Type B pancreatic cell (in vitro differentiated cells): ENCODE measurements at regions not wholly inside any gene's neighbourhood (a gene's known extent, or its start where the extent isn't known, plus 50 kb on each side); places are given as distances from the start of the nearest gene placed in this dataset.

Experiments
- DNase-seq: peaks from one replicate; pipeline ENCODE4 v3.0.0; 2021; ENCODE audit warnings: mixed read lengths; ENCODE audit not compliant: unreplicated experiment; ENCODE audit errors: extremely low spot score
- H3K27ac Mint-ChIP-seq: 2 replicates; pipeline ENCODE4 v1.8.0; 2021; ENCODE audit warnings: mild to moderate bottlenecking, mixed read lengths
- H3K27me3 Mint-ChIP-seq: 2 replicates; pipeline ENCODE4 v1.8.0; 2021; ENCODE audit warnings: mixed read lengths
- H3K36me3 Mint-ChIP-seq: 2 replicates; pipeline ENCODE4 v1.8.0; 2021; ENCODE audit warnings: mixed read lengths
- H3K4me1 Mint-ChIP-seq: one replicate; pipeline ENCODE4 v1.8.0; 2021; ENCODE audit warnings: mixed read lengths; ENCODE audit not compliant: unreplicated experiment
- H3K4me3 Mint-ChIP-seq: 2 replicates; pipeline ENCODE4 v1.8.0; 2021; ENCODE audit warnings: mild to moderate bottlenecking, mixed read lengths
- H3K9me3 Mint-ChIP-seq: 2 replicates; pipeline ENCODE4 v1.8.0; 2021; ENCODE audit warnings: mixed read lengths
- TF ChIP-seq, protein P1 (sequence below): fragments of 200-600 bp; sonication (generic); conservative IDR thresholded peaks from 2 replicates; pipeline ENCODE4 v1.5.0; 2021; ENCODE audit warnings: antibody characterized with exemption, mild to moderate bottlenecking

DNA sequence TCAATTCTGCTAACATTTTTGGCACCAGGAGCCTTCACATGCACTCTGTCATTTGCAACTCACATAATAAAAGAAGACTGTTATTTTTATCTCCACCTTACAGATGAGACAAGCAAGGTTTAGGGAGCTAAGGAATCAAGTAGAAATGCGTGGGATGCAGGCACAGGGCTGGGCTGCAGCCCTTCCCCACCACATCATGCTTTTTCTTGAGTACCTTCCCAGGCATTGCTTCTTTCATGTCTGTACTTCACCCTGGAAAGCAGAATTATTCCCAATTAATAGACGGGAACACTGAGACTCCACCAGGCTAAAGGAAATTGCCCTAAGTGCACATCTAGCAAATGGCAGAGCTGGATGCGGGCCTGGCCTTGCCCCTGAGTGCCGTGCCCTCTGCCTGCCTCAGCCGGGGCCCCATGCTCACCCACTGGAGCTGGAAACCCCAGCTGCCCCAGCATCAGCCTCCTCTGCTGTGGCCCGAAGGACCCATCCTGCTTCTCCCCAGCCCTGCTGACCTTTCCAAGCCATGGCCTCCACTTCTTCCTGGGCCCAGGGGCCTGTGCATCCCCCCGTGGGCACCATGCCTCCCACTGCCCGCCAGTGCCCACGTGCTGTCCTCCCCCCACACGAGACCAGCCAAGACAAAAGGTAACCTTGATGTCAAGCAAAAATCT, 257.5 kb downstream of the TOMM20 start:
- no peak overlapping the region for H3K4me3 Mint-ChIP-seq
- DNase-seq = no peak
- no peaks in the 10 kb centered on the region for H3K27me3 Mint-ChIP-seq
- H3K27ac Mint-ChIP-seq = no peak overlapping the region
- no peaks in the 10 kb centered on the region for H3K9me3 Mint-ChIP-seq
- TF ChIP-seq, protein P1, sequence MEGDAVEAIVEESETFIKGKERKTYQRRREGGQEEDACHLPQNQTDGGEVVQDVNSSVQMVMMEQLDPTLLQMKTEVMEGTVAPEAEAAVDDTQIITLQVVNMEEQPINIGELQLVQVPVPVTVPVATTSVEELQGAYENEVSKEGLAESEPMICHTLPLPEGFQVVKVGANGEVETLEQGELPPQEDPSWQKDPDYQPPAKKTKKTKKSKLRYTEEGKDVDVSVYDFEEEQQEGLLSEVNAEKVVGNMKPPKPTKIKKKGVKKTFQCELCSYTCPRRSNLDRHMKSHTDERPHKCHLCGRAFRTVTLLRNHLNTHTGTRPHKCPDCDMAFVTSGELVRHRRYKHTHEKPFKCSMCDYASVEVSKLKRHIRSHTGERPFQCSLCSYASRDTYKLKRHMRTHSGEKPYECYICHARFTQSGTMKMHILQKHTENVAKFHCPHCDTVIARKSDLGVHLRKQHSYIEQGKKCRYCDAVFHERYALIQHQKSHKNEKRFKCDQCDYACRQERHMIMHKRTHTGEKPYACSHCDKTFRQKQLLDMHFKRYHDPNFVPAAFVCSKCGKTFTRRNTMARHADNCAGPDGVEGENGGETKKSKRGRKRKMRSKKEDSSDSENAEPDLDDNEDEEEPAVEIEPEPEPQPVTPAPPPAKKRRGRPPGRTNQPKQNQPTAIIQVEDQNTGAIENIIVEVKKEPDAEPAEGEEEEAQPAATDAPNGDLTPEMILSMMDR = no peak
- H3K36me3 Mint-ChIP-seq = no peaks in the 10 kb centered on the region
- peaks cover 50% of the 10 kb centered on the region for H3K4me1 Mint-ChIP-seq

DNA sequence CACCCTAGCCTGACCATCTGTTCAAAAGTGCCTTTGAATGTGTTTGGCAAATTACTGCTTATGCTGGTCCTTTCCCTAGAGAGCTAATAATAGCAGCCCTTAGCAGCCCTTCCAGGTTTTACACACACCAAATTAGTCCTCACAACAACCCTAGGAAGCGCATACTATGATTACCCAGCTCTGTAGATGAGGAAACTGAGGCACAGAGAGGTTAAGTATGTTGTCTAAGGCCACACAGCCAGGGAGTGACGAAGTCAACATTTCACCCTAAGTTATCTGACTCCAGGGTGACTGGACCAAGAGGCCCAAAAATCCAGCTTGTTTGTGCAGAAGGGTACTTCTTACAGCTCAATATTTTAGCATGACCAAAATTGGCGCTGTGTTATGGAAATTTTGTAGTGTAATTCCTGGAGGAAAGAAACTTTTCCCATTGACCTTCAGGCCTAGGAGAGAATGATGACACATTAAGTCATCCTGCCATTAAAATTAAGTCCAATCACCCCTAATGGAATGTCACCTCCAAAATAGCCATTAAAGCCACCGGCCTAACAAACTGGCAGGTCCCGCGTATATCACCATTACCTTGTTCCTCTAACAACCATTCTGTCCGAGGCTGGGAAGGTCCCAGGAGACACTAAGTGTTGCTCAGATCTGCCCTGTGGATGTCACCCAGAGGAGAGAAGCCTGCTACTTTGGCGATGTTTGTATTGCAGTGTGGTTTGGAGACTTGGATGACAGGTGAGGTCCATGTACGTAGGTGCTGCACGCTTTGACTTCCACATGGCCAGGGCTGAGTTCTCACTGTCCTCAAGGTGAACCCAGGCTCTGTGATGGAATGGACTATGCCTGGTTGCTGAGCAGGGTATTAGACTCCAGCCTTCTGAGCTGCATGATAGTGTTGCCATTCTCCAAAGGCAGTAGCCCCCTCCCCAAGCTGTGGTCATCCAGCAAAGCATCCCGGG, 258.3 kb downstream of the TOMM20 start:
- no peaks in the 10 kb centered on the region for H3K36me3 Mint-ChIP-seq
- H3K27ac Mint-ChIP-seq = no peak overlapping the region
- no peaks in the 10 kb centered on the region for H3K27me3 Mint-ChIP-seq
- H3K4me3 Mint-ChIP-seq = no peak overlapping the region
- H3K4me1 Mint-ChIP-seq = peaks cover 44% of the 10 kb centered on the region
- no peak for DNase-seq
- no peaks in the 10 kb centered on the region for H3K9me3 Mint-ChIP-seq
- TF ChIP-seq, protein P1 = no peak

DNA sequence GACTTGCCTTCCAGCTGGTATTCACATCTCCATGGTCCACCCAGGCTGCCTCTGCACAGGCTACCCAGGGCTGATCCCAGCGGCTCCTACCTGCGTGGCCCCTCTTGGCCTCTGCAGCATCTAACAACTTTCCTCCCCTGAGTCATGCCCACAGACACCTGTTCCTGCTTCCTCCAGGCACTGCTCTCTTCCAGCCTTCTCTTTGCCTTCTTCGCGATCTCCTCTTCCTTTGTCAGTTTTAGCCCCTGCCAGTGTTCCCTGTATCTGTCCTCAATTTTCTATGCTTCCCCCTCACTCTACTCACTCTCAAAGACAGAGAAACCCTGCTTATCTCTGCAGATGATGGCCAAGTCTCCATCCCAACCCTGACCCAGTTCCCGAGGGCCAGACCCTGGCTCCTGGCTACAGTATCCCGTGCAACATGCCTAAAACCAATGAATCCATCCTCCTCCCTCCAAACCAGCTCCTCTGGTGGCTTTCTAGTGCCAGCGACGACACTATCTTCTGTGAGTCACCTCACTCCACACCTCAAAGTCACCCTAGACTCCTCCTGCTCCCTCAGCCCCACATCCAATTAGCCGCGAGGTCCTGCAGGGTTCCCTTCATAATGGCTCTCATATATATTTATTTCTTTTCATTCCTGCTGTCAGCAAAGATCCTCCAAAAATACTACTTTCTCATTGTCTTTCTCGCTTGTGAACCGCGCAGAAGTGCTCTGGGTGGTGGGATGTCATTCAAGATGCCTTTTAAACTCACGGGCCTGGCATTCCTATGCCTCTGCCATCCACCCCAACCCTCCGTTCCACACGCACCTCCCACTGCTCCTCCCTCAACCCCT, 259.2 kb downstream of the TOMM20 start:
- Mint-ChIP-seq H3K9me3 (no peaks in the 10 kb centered on the region), H3K27ac (no peak overlapping the region), H3K4me3 (no peak overlapping the region), H3K36me3 (no peaks in the 10 kb centered on the region), H3K27me3 (no peaks in the 10 kb centered on the region), H3K4me1 (peaks cover 38% of the 10 kb centered on the region)
- DNase-seq = no peak
- TF ChIP-seq, protein P1 = no peak

DNA sequence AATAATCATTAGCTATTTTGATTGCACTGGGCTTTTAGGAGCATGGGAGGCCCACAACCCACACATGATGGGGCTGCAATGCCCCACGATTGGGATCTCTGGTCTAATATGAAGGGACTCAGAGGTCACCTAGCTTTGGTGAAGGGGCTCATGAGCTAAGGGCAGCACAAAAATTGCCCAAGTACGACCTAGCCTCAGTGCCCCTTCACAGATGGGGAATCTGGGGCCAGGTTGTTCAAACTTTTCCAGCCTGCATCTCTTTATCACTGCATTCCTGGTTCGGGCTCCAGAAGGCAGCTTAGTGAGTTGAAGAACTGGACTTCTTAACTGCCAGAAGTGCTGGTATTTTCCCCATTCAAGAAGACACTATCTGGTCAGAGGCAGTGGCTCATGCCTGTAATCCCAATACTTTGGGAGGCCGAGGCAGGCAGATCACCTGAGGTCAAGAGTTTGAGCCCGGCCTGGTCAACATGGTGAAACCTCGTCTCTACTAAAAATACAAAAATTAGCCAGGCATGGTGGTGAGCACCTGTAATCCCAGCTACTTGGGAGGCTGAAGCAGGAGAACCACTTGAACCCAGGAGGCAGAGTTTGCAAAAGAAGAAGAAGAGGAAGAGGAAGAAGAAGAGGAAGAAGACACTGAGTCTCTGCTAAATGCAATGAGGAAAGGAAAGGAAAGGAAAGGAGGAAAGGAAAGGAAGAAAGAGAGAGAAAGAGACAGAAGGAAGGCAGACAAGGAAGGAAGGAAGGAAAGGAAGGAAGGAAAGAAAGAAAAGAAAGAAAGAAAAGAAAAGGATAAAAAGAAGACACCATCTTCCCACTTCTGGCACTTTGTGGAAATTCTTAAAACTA, 258.5 kb upstream of the IRF2BP2 start:
- Mint-ChIP-seq H3K4me1 (peaks cover 37% of the 10 kb centered on the region), H3K27ac (no peak overlapping the region), H3K9me3 (no peaks in the 10 kb centered on the region), H3K27me3 (no peaks in the 10 kb centered on the region), H3K4me3 (no peak overlapping the region), H3K36me3 (no peaks in the 10 kb centered on the region)
- TF ChIP-seq, protein P1 = no peak
- no peak for DNase-seq
